T-cell (primary cell): ENCODE measurements at regions not wholly inside any gene's neighbourhood (a gene's known extent, or its start where the extent isn't known, plus 50 kb on each side); places are given as distances from the start of the nearest gene placed in this dataset.
"Not testable (repeated sequence)": the region's sequence is repeated elsewhere in the genome, so short reads cannot be mapped to it uniquely, and the experiment has no call there.

Experiments
- ATAC-seq, 4 experiments: fragments of 200-7000 bp in 3 of 4; fragments of 150-1000 bp in 1 of 4; cut with Tn5 transposase; replicated peaks in 1 of 4; 1 replicate in 3 of 4; 2 replicates in 1 of 4; pipeline ENCODE4 v1.10.0; 2021; ENCODE audit warnings: moderate library complexity in 3 of 4, mild to moderate bottlenecking in 2 of 4, moderate number of reproducible peaks in 1 of 4
- CTCF ChIA-PET, 2 donors: fragments of 300-600 bp; sonication (Branson Sonifier 250); formaldehyde crosslinking; loops; one replicate each; lab custom pipeline; 2022; ENCODE audit warnings: antibody characterized with exemption in 2 of 2; lab: Charles Lee
- POLR2A ChIA-PET, 2 donors: fragments of 300-600 bp; sonication (Branson Sonifier 250); formaldehyde crosslinking; loops; one replicate each; lab custom pipeline; 2022; ENCODE audit warnings: antibody characterized with exemption in 2 of 2; lab: Charles Lee
- DNase-seq, 35 experiments: peaks; one replicate each; pipeline versions ENCODE4 v3.0.0 to v3.0.0-alpha.2; 2013 to 2023
- H3K27ac ChIP-seq: one replicate; pipeline ENCODE4 v1.5.1; 2013; ENCODE audit warnings: low read length
- H3K27me3 ChIP-seq, 2 experiments: replicated peaks in 1 of 2; 1 replicate in 1 of 2; 2 replicates in 1 of 2; pipeline versions ENCODE4 v1.6.1 to v1.7.0; 2013; ENCODE audit warnings: low read length in 1 of 2, mixed read lengths in 1 of 2; ENCODE audit not compliant: control insufficient read depth in 2 of 2, insufficient read depth in 2 of 2; ENCODE audit errors: extremely low read depth in 1 of 2
- H3K36me3 ChIP-seq, 2 donors: 1 replicate in 1 of 2; 2 replicates in 1 of 2; pipeline versions ENCODE4 v1.6.1 to v1.7.0; 2013; ENCODE audit warnings: low read length in 1 of 2; ENCODE audit not compliant: control insufficient read depth in 2 of 2, insufficient read depth in 1 of 2; ENCODE audit errors: extremely low read depth in 1 of 2
- H3K4me1 ChIP-seq, 2 experiments: 1 replicate in 1 of 2; 2 replicates in 1 of 2; pipeline versions ENCODE4 v1.6.1 to v1.7.0; 2013; ENCODE audit warnings: low read length in 2 of 2, mixed read lengths in 1 of 2; ENCODE audit not compliant: insufficient read depth in 2 of 2, control insufficient read depth in 1 of 2; ENCODE audit errors: extremely low read depth in 1 of 2
- H3K4me3 ChIP-seq, 2 donors: 1 replicate in 1 of 2; 2 replicates in 1 of 2; pipeline versions ENCODE4 v1.5.1 to v1.7.0; 2013; ENCODE audit warnings: mild to moderate bottlenecking in 2 of 2, low read length in 1 of 2, moderate library complexity in 1 of 2; ENCODE audit not compliant: control insufficient read depth in 1 of 2; ENCODE audit errors: extremely low read depth in 1 of 2
- H3K9me3 ChIP-seq: 2 replicates; pipeline ENCODE4 v1.7.0; 2013
- H3K27ac Mint-ChIP-seq, 2 donors: one replicate each; pipeline ENCODE4 v1.8.0; 2020 to 2021; ENCODE audit warnings: mild to moderate bottlenecking in 2 of 2, mixed read lengths in 2 of 2
- H3K27me3 Mint-ChIP-seq, 2 donors: one replicate each; pipeline ENCODE4 v1.8.0; 2021 to 2022; ENCODE audit warnings: mixed read lengths in 2 of 2
- H3K36me3 Mint-ChIP-seq: one replicate; pipeline ENCODE4 v1.8.0; 2021; ENCODE audit warnings: mixed read lengths
- H3K4me1 Mint-ChIP-seq, 3 donors: one replicate each; pipeline ENCODE4 v1.8.0; 2020 to 2022; ENCODE audit warnings: mixed read lengths in 3 of 3, mild to moderate bottlenecking in 1 of 3
- H3K4me3 Mint-ChIP-seq, 3 donors: one replicate each; pipeline ENCODE4 v1.8.0; 2020 to 2022; ENCODE audit warnings: mild to moderate bottlenecking in 3 of 3, mixed read lengths in 3 of 3, moderate library complexity in 3 of 3
- H3K9me3 Mint-ChIP-seq, 3 donors: one replicate each; pipeline ENCODE4 v1.8.0; 2020 to 2022; ENCODE audit warnings: mixed read lengths in 3 of 3
- WGBS: methylation state at CpG from one replicate; pipeline ENCODE4 v1.1.5; 2013; ENCODE audit warnings: missing lambda C conversion rate; ENCODE audit not compliant: insufficient coverage; 5-methylcytosine and 5-hydroxymethylcytosine counted together

- POLR2A ChIA-PET, H3K9me3 Mint-ChIP-seq, ATAC-seq, H3K9me3 ChIP-seq, H3K4me3 ChIP-seq, H3K27ac Mint-ChIP-seq, H3K27me3 ChIP-seq, H3K4me1 Mint-ChIP-seq, H3K4me1 ChIP-seq, H3K36me3 Mint-ChIP-seq, DNase-seq, CTCF ChIA-PET, H3K27me3 Mint-ChIP-seq, H3K27ac ChIP-seq, H3K4me3 Mint-ChIP-seq, H3K36me3 ChIP-seq: not testable (repeated sequence)
- no CpG with 5 or more reads among the region's 1 CpG for WGBS
Observed at GRCh38 chrX:92081250-92081649, 302.1 kb downstream of the PCDH11X start.

- CTCF ChIA-PET, H3K4me1 ChIP-seq, H3K36me3 Mint-ChIP-seq, DNase-seq, H3K9me3 ChIP-seq, H3K27me3 Mint-ChIP-seq, POLR2A ChIA-PET, H3K4me3 ChIP-seq, H3K9me3 Mint-ChIP-seq, H3K27ac Mint-ChIP-seq, ATAC-seq, H3K36me3 ChIP-seq, H3K27me3 ChIP-seq, H3K4me1 Mint-ChIP-seq, H3K27ac ChIP-seq, H3K4me3 Mint-ChIP-seq: not testable (repeated sequence)
- WGBS: no CpG with 5 or more reads among the region's 2 CpGs
Observed at GRCh38 chrX:92090756-92091155, 311.6 kb downstream of the PCDH11X start.

- CTCF ChIA-PET, POLR2A ChIA-PET, H3K4me1 ChIP-seq, ATAC-seq, DNase-seq, H3K9me3 Mint-ChIP-seq, H3K4me3 ChIP-seq, H3K27me3 Mint-ChIP-seq, H3K27ac Mint-ChIP-seq, H3K36me3 Mint-ChIP-seq, H3K9me3 ChIP-seq, H3K4me1 Mint-ChIP-seq, H3K27me3 ChIP-seq, H3K27ac ChIP-seq, H3K36me3 ChIP-seq, H3K4me3 Mint-ChIP-seq: not testable (repeated sequence)
- no CpG with 5 or more reads among the region's 2 CpGs for WGBS
Observed at GRCh38 chrX:92098136-92098535, 319.0 kb downstream of the PCDH11X start.

- H3K4me3 Mint-ChIP-seq, H3K36me3 ChIP-seq, H3K4me3 ChIP-seq, H3K27ac ChIP-seq, H3K4me1 Mint-ChIP-seq, H3K4me1 ChIP-seq, H3K27me3 ChIP-seq, POLR2A ChIA-PET, H3K36me3 Mint-ChIP-seq, H3K27ac Mint-ChIP-seq, CTCF ChIA-PET, ATAC-seq, H3K9me3 Mint-ChIP-seq, DNase-seq, H3K9me3 ChIP-seq: not testable (repeated sequence)
- H3K27me3 Mint-ChIP-seq: peaks cover 0 to 18% of the 10 kb centered on the region in 2 donors
- WGBS: no CpG with 5 or more reads among the region's 7 CpGs
Observed at GRCh38 chrX:92100095-92100494, 320.9 kb downstream of the PCDH11X start.

- H3K27me3 ChIP-seq, H3K4me1 ChIP-seq, H3K27ac ChIP-seq, H3K27ac Mint-ChIP-seq, H3K4me3 Mint-ChIP-seq, H3K4me3 ChIP-seq, POLR2A ChIA-PET, DNase-seq, H3K36me3 Mint-ChIP-seq, H3K9me3 Mint-ChIP-seq, H3K4me1 Mint-ChIP-seq, ATAC-seq, H3K36me3 ChIP-seq, H3K9me3 ChIP-seq, CTCF ChIA-PET: not testable (repeated sequence)
- H3K27me3 Mint-ChIP-seq: peaks cover 0 to 19% of the 10 kb centered on the region in 2 donors
- no CpG with 5 or more reads among the region's 3 CpGs for WGBS
Observed at GRCh38 chrX:92105693-92106092, 326.5 kb downstream of the PCDH11X start.

GRCh38 chrX:92106671-92107070 lies 327.5 kb downstream of the PCDH11X start:
- H3K4me1 ChIP-seq, DNase-seq, H3K4me3 ChIP-seq, H3K4me1 Mint-ChIP-seq, H3K4me3 Mint-ChIP-seq, H3K36me3 Mint-ChIP-seq, H3K9me3 ChIP-seq, POLR2A ChIA-PET, H3K36me3 ChIP-seq, H3K27me3 ChIP-seq, H3K9me3 Mint-ChIP-seq, H3K27ac Mint-ChIP-seq, ATAC-seq, CTCF ChIA-PET, H3K27ac ChIP-seq: not testable (repeated sequence)
- peaks cover 0 to 19% of the 10 kb centered on the region in 2 donors for H3K27me3 Mint-ChIP-seq
- no CpG with 5 or more reads among the region's 1 CpG for WGBS

GRCh38 chrX:92110410-92110911 lies 331.3 kb downstream of the PCDH11X start:
- H3K4me1 Mint-ChIP-seq, H3K27ac Mint-ChIP-seq, H3K36me3 Mint-ChIP-seq, H3K9me3 ChIP-seq, CTCF ChIA-PET, H3K27me3 Mint-ChIP-seq, POLR2A ChIA-PET, H3K9me3 Mint-ChIP-seq, DNase-seq, H3K36me3 ChIP-seq, H3K4me3 Mint-ChIP-seq, H3K27me3 ChIP-seq, H3K4me3 ChIP-seq, H3K27ac ChIP-seq, H3K4me1 ChIP-seq, ATAC-seq: not testable (repeated sequence)
- WGBS: no CpG with 5 or more reads among the region's 4 CpGs
